ENCODE measurements at regions not wholly inside any gene's neighbourhood (a gene's known extent, or its start where the extent isn't known, plus 50 kb on each side); places are given as distances from the start of the nearest gene placed in this dataset.

DNA sequence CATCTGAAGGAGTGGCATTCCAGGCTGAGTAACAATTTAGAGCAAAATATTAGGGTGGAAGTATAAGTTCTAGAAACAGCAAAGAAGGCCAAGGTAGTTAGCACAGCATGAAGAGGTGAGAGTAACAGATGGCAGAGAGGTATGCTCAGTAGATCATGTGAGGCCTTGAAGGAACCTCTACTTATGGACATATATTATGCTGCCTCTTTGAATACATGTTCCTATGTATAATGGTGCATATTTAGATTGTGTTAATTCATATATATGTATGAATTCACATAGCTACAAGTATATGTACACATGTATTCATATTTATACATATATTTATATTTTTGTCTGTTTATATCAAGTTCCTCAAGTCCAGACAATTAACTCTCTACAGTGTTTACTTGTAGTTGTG, 355.2 kb downstream of the KCTD8 start:
- TF ChIP-seq POLR2AphosphoS5 (IDR thresholded peaks at IDR 0.05; ENCODE audit: insufficient read depth, low read depth, low read length) = no peak
- TF ChIP-seq POLR2A (IDR thresholded peaks at IDR 0.05; ENCODE audit: low read depth, low read length) = no peak
- TF ChIP-seq, protein P1, sequence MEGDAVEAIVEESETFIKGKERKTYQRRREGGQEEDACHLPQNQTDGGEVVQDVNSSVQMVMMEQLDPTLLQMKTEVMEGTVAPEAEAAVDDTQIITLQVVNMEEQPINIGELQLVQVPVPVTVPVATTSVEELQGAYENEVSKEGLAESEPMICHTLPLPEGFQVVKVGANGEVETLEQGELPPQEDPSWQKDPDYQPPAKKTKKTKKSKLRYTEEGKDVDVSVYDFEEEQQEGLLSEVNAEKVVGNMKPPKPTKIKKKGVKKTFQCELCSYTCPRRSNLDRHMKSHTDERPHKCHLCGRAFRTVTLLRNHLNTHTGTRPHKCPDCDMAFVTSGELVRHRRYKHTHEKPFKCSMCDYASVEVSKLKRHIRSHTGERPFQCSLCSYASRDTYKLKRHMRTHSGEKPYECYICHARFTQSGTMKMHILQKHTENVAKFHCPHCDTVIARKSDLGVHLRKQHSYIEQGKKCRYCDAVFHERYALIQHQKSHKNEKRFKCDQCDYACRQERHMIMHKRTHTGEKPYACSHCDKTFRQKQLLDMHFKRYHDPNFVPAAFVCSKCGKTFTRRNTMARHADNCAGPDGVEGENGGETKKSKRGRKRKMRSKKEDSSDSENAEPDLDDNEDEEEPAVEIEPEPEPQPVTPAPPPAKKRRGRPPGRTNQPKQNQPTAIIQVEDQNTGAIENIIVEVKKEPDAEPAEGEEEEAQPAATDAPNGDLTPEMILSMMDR (IDR thresholded peaks at IDR 0.05; ENCODE audit: extremely low read depth in 1 of 2, insufficient read depth in 1 of 2, low read depth in 1 of 2, low read length in 2 of 2) = no peak
- no peak for TF ChIP-seq GATA2 (IDR thresholded peaks at IDR 0.05; ENCODE audit: insufficient read depth, insufficient read length, low read depth, low read length)
- no peak for TF ChIP-seq MYC (IDR thresholded peaks at IDR 0.05; ENCODE audit: low read depth, low read length)
- no peak for TF ChIP-seq FOS (IDR thresholded peaks at IDR 0.05; ENCODE audit: borderline replicate concordance, insufficient read depth, low read length)
- TF ChIP-seq, protein P2, sequence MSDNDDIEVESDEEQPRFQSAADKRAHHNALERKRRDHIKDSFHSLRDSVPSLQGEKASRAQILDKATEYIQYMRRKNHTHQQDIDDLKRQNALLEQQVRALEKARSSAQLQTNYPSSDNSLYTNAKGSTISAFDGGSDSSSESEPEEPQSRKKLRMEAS (IDR thresholded peaks at IDR 0.05; ENCODE audit: insufficient read depth, insufficient read length) = no peak
- no peak for TF ChIP-seq EZH2 (IDR thresholded peaks at IDR 0.05; ENCODE audit: borderline replicate concordance, low read depth, low read length, severe bottlenecking)
